ENCODE measurements at regions not wholly inside any gene's neighbourhood (a gene's known extent, or its start where the extent isn't known, plus 50 kb on each side); places are given as distances from the start of the nearest gene placed in this dataset.

DNA sequence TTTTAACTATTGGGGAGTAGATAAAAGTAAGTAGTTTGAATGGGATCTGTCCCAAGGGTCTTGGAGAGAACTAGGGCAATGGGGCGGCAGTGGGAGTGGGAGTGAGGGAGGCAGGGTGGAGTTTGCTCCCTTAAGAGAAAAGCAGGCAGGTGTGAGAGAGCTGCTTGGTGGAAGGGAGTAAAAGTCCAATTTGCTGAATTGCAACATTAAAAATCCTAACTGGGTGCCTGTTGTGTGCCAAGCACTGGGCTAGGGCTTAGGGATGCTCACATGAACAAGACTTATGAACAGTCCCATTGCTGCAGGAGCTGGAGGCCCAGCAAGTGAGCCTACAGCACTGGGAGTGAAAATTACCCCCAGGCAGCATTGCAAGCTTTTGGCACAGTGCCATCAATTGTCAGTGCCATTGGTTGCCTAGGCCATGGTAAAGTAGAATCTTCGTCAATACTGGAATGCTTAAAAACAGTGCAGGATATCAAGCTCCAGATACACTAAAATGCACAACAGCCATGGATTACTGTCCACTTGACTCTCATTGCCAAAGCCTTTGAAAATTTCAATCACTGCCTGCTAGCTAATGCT is 277.7 kb upstream of the JARID2 start:
- DNase-seq (ENCODE audit: low read depth in 1 of 2, low spot score in 1 of 2) = no peak
- TF ChIP-seq POLR2AphosphoS5 (IDR thresholded peaks at IDR 0.05; ENCODE audit: low read depth) (no peak), GABPA (IDR thresholded peaks at IDR 0.05; ENCODE audit: low read depth) (no peak), SPI1 (IDR thresholded peaks at IDR 0.05; ENCODE audit: borderline replicate concordance, low read depth) (no peak)
- TF ChIP-seq, protein P1, sequence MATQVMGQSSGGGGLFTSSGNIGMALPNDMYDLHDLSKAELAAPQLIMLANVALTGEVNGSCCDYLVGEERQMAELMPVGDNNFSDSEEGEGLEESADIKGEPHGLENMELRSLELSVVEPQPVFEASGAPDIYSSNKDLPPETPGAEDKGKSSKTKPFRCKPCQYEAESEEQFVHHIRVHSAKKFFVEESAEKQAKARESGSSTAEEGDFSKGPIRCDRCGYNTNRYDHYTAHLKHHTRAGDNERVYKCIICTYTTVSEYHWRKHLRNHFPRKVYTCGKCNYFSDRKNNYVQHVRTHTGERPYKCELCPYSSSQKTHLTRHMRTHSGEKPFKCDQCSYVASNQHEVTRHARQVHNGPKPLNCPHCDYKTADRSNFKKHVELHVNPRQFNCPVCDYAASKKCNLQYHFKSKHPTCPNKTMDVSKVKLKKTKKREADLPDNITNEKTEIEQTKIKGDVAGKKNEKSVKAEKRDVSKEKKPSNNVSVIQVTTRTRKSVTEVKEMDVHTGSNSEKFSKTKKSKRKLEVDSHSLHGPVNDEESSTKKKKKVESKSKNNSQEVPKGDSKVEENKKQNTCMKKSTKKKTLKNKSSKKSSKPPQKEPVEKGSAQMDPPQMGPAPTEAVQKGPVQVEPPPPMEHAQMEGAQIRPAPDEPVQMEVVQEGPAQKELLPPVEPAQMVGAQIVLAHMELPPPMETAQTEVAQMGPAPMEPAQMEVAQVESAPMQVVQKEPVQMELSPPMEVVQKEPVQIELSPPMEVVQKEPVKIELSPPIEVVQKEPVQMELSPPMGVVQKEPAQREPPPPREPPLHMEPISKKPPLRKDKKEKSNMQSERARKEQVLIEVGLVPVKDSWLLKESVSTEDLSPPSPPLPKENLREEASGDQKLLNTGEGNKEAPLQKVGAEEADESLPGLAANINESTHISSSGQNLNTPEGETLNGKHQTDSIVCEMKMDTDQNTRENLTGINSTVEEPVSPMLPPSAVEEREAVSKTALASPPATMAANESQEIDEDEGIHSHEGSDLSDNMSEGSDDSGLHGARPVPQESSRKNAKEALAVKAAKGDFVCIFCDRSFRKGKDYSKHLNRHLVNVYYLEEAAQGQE (IDR thresholded peaks at IDR 0.05; ENCODE audit: insufficient replicate concordance, low read depth) = no peak
- TF ChIP-seq, protein P2, sequence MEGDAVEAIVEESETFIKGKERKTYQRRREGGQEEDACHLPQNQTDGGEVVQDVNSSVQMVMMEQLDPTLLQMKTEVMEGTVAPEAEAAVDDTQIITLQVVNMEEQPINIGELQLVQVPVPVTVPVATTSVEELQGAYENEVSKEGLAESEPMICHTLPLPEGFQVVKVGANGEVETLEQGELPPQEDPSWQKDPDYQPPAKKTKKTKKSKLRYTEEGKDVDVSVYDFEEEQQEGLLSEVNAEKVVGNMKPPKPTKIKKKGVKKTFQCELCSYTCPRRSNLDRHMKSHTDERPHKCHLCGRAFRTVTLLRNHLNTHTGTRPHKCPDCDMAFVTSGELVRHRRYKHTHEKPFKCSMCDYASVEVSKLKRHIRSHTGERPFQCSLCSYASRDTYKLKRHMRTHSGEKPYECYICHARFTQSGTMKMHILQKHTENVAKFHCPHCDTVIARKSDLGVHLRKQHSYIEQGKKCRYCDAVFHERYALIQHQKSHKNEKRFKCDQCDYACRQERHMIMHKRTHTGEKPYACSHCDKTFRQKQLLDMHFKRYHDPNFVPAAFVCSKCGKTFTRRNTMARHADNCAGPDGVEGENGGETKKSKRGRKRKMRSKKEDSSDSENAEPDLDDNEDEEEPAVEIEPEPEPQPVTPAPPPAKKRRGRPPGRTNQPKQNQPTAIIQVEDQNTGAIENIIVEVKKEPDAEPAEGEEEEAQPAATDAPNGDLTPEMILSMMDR (IDR thresholded peaks at IDR 0.05; ENCODE audit: insufficient read depth, low read length) = no peak
- H3K27me3 ChIP-seq (ENCODE audit: insufficient read depth, poor library complexity, severe bottlenecking) = no peaks in the 10 kb centered on the region

DNA sequence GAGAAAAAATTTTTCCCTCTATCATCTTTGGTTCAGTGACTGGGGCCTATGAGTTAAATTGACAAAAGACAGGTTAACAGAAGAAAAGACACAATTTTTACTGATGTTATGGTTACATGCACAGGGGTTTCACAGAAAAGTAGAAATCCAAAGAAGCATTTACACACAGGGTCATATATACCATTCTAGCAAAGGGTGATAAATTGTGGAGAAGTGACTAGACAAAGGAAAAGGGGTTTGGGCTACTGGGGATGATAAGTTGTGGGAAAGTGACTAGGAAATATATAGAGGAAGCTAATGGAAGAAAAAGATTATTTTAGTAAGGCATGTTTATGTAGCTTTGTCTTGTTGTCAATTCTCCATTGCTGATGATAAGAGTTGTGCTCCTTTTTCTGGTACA is 276.7 kb upstream of the JARID2 start:
- no peaks in the 10 kb centered on the region for H3K27me3 ChIP-seq (ENCODE audit: insufficient read depth, poor library complexity, severe bottlenecking)
- TF ChIP-seq, protein P1 (IDR thresholded peaks at IDR 0.05; ENCODE audit: insufficient replicate concordance, low read depth) = no peak
- TF ChIP-seq POLR2AphosphoS5 (IDR thresholded peaks at IDR 0.05; ENCODE audit: low read depth) (no peak), GABPA (IDR thresholded peaks at IDR 0.05; ENCODE audit: low read depth) (no peak), SPI1 (IDR thresholded peaks at IDR 0.05; ENCODE audit: borderline replicate concordance, low read depth) (no peak)
- H3K27ac ChIP-seq (replicated peaks) = no peak overlapping the region
- DNase-seq (ENCODE audit: low read depth in 1 of 2, low spot score in 1 of 2) = no peak
- H3K4me3 ChIP-seq (replicated peaks; ENCODE audit: insufficient read depth, low read length) = no peak overlapping the region

More for the DNA sequence above, 277.7 kb upstream of the JARID2 start:
- Histone ChIP-seq H3K4me3 (replicated peaks; ENCODE audit: insufficient read depth, low read length) (no peak overlapping the region), H3K27ac (replicated peaks) (no peak overlapping the region)

DNA sequence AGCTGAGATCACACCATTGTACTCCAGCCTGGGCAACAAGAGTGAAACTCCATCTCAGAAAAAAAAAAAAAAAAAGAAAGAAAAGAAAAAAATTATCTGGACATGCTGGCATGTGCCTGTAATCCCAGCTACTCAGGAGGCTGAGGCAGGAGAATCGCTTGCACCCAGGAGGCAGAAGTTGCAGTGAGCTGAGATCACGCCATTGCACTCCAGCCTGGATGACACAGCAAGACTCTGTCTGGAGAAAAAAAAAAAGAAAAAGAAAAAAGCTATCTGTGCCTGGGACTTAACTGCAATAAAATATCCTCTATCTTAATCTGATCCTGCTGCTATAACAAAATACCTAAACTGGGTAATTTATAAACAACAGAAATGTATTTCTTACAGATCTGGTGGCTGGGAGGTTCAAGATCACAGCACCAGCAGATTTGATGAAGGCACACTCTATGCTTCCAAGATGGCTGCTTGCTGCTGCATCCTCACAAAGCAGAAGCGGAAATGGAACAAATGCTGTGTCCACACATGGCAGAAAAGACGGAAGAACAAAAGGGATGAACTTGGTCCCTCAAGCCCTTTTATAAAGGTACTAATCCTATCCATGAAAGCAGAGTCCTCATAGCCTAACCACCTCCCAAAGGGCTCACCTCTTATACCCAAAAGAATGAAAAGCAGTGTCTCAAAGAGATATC is 273.3 kb upstream of the JARID2 start:
- Histone ChIP-seq H3K27ac (replicated peaks) (no peak overlapping the region), H3K4me3 (replicated peaks; ENCODE audit: insufficient read depth, low read length) (no peak overlapping the region), H3K27me3 (ENCODE audit: insufficient read depth, poor library complexity, severe bottlenecking) (no peaks in the 10 kb centered on the region)
- TF ChIP-seq, protein P1 (IDR thresholded peaks at IDR 0.05; ENCODE audit: insufficient replicate concordance, low read depth) = no peak
- TF ChIP-seq SPI1 (IDR thresholded peaks at IDR 0.05; ENCODE audit: borderline replicate concordance, low read depth) (no peak), GABPA (IDR thresholded peaks at IDR 0.05; ENCODE audit: low read depth) (no peak), POLR2AphosphoS5 (IDR thresholded peaks at IDR 0.05; ENCODE audit: low read depth) (no peak)
- TF ChIP-seq, protein P2 (IDR thresholded peaks at IDR 0.05; ENCODE audit: insufficient read depth, low read length) = no peak
- DNase-seq (ENCODE audit: low read depth in 1 of 2, low spot score in 1 of 2) = no peak

Data from HL-60 (cell line).